Hepatocyte (in vitro differentiated cells): ENCODE measurements at regions not wholly inside any gene's neighbourhood (a gene's known extent, or its start where the extent isn't known, plus 50 kb on each side); places are given as distances from the start of the nearest gene placed in this dataset.

Source experiments
- CTCF ChIP-seq: fragments of 200-600 bp; sonication (generic); IDR thresholded peaks from 2 replicates; pipeline ENCODE4 v1.5.1; 2016; ENCODE audit warnings: antibody characterized with exemption, mild to moderate bottlenecking; ENCODE audit not compliant: poor library complexity
- EZH2 ChIP-seq: fragments of 200-600 bp; sonication (generic); IDR thresholded peaks from 2 replicates; pipeline ENCODE4 v1.6.1; 2016; ENCODE audit warnings: antibody characterized with exemption, mild to moderate bottlenecking, borderline replicate concordance

DNA sequence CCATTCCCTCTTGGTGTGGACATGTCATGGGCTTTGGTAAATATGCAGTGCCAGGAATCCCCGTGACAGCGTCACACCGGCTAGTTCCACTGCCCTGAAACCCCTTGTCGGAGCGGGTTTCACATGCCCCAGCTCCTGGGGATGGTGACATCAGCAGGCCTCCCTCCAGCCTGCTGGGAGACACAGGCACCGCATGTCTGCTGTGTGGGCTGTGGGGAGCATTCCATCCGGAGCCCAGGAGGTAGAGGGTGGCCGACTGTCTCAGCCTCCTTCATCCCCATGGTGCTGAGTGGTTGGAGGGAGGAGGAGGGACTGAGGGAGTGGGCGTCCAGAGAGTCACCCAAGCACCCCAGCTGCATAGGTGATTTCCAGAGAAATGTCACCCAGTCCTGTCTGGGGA, 1161.1 kb downstream of the BRD1 start:
- TF ChIP-seq CTCF (no peak), EZH2 (no peak)
